ENCODE measurements at regions not wholly inside any gene's neighbourhood (a gene's known extent, or its start where the extent isn't known, plus 50 kb on each side); places are given as distances from the start of the nearest gene placed in this dataset.
"Not testable (repeated sequence)": the region's sequence is repeated elsewhere in the genome, so short reads cannot be mapped to it uniquely, and the experiment has no call there.

DNA sequence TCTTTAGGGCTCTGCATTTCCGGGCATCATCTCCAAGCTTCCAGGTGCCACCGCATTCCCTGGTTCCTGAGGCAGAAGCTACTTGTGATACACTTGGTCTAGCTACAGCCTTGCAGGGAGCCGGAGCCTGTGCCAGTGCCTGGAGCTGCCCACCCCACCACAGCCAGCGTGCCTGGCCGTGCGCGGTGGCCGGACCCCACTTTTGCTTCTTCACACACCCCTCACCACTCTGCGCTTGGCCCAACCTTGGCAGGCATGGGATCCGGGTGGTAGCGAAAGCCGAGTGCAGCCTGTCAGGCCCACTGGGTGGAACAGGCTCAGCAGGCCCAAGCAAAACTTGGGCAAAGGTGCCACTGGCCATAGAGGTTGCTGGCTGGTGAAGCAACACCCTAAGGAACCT is 823.7 kb downstream of the GLUD2 start:
- DNase-seq: no peak

DNA sequence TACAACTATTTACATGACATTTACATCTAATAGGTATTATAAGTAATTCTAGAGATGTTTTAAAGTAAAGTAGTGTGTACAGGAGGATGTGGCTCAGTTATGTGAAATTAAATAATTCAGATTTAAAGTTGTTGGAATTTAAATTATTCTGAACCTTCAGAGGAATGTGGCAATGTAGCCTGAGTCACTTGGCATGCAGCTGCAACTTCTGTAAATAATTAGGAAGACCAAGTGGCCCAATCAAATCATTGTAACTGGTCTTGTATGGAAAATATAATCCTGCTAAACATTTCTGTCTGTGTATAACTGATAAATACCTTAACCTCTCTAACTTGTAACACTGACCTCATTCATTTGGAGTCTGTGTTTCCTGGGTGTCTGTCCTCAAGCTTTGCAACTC is 828.9 kb downstream of the GLUD2 start:
- DNase-seq: no peak

DNA sequence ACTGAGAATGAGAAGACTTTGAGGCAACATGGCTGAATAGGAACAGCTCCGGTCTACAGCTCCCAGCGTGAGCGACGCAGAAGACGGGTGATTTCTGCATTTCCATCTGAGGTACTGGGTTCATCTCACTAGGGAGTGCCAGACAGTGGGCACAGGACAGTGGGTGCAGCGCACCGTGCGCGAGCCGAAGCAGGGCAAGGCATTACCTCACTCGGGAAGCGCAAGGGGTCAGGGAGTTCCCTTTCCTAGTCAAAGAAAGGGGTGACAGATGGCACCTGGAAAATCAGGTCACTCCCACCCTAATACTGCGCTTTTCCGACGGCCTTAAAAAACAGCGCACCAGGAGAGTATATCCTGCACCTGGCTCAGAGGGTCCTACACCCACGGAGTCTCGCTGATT is 829.9 kb downstream of the GLUD2 start:
- DNase-seq: not testable (repeated sequence)

DNA sequence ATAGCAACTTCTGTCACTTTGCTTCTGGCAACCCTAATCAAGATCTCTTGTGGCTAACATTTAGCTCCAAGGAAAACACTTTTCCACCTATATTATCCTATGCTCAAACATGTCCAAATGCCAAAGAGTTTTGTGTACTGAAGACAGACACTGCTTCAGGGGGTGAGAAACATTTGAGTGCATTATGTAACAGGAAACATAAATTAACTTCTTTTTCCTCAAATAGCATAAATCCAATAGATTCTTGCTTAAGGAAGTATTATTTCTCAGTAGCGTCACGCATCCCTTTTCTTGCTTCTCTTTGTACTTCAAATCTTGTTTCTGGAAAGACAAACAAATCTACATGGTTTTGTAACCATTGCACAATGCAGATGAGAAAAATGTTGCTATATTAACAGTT is 839.1 kb downstream of the GLUD2 start:
- DNase-seq: no peak

DNA sequence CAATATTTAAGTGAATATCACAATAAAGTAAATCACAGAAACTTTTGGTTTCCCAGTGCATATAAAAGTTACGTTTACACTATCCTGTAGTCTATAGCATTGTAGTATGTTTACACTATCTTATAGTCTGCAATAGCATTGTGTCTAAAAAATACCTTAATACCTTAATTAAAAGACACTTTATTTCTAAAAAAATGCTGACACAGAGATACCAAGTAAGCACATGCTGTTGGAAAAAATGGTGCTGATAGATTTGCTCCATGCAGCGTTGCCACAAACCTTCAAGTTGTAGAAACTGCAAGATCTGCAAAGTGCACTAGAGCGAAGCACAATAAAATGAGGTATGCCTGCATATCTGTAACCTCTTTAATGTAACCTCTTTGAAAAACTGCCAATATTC is 847.3 kb downstream of the GLUD2 start:
- DNase-seq: no peak

DNA sequence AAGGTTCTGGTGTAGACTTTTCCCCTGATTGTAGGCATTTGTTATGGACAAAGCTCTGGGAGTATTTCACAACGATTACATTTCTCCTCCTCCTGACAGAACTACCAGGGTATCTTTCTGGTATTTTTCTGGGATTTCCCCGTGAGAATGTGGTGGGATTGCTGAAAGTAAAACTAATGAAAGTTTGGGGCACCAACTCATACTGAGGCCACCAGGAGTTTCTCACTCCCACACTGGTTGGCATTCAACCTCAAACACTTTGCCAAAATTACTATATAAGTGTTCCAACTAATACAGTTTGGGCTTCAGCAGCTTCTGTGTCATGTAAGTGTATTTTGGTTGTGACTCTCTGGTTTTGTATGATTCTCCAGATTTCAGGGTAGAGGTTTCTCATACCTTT is 855.1 kb downstream of the GLUD2 start:
- DNase-seq: no peak

DNA sequence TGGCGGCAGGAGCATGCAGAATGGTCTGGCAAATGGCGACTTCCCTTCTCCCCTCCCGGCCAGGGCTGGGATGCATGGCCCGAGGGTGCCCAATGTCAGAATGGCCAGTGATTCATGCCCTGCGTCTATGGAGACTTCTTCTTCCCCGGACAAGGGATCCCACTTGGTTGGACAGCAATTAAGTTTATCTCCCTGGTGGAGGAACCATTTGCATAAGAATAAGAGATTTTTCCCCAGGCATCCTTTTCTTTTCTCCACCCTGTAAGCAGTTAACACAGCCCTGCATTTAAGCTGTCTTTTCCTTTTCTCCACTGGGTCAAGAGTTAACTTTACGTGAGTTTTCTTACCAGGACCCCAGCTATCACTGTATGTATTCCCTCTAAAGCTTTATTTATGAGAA is 856.6 kb downstream of the GLUD2 start:
- no peak for DNase-seq

DNA sequence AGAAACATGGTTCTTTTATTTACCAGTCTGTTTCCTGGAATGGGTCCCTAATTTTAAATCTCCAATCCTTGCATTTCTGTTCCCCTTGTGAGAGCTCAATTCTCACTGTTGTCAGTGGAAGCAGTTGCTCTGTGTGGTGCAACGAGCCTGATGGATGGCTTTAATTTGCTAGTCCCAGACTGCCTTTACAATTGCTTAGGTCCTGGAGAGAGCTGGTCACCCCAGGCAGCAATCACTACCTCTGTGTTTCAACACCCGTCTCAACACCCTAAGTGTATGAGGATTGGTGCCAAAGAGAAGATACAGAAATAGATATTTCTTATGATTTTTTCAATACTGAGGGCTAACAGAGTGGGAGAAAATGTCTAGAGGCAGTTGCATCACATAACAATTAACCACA is 873.8 kb downstream of the GLUD2 start:
- no peak for DNase-seq

DNA sequence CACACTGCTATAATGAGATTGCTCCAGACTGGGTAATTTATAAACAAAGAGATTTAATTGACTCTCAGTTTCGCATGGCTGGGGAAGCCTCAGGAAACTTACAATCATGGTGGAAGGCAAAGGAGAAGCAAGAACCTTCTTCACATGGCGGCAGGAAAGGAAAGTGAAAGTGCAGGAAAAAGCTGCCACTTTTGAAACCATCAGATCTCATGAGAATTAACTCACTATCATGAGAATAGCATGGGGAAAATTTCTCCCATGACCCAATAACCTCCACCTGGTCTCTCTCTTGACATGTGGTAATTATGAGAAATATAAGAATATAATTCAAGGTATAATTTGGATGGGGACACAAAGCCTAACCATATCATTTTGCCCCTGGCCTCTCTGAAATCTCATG is 884.2 kb downstream of the GLUD2 start:
- no peak for DNase-seq

DNA sequence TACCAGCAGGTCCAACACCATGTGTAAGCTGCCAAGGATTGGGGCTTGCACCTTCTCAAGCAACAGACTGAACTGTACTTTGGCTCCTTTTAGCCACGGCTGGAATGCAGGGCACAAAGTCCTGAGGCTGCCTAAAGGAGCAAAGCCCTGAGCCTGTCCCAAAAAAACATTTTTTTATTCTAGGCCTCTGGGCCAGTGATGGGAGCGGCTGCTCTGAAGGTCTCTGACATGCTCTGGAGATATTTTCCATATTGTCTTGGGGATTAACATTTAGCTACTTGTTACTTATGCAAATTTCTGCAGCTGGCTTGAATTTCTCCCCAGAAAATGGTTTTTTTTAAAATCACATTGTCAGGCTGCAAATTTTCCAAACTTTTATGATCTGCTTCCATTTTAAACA is 885.3 kb downstream of the GLUD2 start:
- no peak for DNase-seq

DNA sequence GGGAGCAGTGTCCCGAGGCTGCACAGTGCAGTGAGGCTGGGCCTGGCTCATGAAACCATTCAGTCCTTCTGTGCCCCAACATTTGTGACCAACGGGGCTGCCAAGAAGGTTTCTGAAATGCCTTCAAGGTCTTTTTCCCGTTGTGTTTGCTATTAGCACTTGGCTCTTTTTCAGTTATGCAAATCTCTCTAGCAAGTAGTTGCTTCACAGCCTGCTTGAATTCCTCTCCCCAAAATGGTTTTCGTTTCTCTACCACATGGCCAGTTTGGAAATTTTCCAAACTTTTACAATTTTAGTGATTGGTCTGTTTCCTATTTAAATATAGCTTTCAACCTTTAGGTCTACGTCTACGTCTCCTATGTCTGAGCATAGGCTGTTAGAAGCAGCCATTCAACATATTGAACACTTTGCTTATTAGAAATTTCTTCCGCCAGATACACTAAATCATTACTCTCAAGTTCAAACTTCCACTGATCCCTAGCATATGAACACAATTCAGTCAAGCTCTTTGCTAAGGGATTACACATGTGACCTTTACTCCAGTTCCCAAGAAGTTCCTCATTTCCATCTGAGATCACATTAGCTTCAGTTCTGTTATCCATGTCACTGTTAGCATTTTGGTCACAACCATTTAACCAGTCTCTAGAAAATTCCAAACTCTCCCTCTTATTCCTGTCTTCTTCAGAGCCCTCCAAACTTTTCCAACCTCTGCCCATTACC is 901.8 kb downstream of the GLUD2 start:
- no peak for DNase-seq

DNA sequence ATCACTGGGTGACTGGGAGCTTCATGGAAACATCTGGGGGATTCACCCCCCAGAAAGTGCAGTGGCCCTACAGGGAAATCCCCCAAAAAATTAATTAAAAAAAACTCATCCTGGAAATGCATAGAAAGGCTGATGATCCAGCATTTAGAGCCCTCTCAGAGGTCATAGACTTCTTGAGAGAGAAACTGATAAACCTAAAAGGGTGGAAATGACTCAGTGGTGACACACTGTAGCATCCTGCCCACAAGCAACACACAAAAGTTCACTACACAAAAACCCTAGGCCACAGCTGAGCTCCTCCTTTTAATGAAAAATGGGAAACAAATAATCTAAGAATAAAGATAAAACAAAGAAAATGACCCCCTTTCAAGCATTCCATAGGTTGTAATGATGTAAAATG is 911.5 kb downstream of the GLUD2 start:
- no peak for DNase-seq

DNA sequence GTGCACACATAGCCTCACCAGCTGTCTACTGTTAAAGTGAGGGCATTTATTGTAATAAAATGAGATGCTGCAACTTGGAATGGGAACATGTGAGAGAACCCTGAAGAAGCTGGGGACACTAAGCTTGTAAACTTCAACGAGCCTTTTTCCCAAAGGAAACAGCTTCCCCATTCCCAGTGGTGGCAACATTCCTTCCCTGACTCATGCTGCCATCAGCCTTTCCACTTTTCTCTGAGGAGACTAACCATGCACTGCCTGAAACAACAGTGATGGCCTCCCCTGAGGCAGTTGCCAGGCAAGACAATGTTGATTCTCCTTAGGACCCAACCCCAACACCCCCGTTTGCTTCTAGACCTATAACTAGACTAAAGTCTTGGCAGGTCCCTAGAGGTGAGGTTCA is 928.3 kb downstream of the GLUD2 start:
- no peak for DNase-seq

DNA sequence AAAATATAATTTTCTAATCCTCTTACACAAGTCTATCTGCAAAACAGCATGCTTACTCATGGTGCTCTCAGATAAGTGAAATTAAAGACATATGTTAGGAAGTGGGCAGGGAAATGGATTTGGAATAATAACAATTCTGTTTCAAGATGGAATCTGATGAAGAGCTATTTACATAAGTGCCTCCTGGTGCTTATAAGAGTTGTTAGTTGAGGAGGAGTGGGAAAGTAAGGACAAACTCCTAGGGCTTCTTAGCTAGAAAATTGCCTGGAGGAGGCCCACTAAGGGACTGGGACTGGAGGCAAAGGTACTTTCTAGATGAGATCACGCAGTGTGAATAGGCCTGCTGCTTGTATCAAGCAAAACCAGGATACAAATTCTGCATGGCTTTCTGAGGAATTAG is 939.8 kb downstream of the GLUD2 start:
- no peak for DNase-seq

DNA sequence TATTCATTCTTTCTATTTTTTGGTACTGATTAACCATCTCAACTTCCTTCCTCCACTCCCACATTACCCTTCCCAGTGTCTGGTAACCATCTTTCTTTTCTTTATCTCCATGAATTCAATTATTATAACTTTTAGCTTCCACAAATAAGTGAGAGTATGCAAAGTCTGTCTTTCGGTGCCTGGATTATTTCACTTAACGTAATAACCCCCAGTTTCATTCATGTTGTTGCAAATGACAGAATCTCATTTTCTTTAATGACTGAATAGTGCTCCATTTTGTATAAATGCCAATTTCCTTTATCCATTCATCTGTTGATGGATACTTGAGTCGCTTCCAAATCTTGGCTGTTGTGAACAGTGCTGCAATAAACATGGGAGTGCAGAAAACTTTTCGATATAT is 940.4 kb downstream of the GLUD2 start:
- no peak for DNase-seq

DNA sequence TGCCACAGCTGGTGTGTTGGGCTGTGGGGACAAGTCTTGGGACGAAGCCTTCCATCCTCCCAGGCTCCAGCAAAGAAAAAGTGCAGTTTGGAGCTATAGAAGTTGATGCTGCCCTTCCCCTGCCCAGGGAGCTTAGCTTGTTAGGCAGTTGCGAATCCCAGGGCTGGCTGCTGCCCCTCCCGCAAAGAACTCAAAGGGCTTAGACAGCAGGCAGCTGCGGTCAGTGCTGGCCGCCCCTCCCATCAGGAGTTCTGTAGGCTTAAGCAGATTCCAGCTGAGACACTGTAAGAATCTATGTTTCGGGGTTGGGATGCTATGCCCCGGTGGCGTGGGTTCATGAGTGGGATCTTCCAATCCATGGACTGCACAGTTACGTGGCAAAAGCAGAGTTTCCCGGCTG is 956.7 kb downstream of the GLUD2 start:
- no peak for DNase-seq

DNA sequence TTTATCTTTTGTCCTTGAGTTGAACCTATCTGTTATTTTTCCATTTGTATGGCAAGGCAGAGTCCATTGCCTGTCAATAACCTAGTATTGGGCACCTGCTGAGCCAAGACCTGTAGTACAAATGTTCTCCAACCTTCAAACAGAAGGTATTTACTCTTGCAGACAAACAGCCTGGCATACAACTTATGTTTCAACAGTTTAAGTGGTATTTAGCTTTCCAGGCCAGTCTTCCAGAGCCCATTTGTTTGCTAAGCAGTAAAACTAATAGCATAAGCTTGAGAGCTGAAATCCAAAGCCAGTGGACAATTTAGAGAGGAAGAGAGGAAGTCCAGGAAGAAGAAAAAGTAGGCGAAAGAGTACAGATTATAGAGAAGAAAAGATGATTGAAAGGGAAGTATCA is 979.3 kb downstream of the GLUD2 start:
- DNase-seq: no peak

DNA sequence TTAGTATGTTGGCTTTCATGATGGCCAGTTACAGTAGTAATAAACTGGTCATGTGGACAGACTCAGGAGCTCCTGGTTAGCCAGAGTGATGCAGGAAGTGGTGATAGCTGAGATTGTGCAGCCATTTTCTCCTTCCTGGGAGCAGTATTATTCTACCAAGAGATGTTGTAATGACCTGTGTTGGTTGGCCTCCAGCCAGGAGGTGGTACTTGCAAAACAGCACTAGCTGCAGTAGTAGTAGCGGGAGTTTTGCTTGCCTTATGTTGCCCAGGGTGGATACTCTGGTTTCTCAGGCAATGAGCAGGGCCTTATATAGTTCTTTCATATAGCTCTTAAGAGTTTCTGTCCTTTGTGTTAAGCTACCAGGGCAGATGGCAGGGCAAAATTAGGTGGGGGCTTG is 998.8 kb downstream of the GLUD2 start:
- DNase-seq: no peak

DNA sequence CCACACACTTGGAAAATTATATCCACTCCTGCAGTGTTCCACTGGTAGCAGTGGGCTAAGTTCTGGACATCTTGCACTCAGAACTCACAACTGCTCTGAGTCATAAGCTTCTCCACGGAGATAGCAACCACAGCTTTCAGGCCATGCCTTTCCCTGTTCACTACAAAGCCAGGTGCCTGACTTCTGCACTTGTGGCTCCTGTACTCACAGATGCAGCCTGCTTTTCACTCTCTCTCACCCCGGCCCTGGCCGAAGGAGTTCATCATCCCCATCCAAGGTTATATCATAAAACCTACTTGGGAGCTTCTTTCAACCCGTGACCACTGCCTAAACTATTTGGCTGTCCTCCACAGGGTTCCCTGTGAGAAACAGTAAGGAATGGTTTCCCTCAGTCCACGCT is 999.4 kb downstream of the GLUD2 start:
- no peak for DNase-seq

DNA sequence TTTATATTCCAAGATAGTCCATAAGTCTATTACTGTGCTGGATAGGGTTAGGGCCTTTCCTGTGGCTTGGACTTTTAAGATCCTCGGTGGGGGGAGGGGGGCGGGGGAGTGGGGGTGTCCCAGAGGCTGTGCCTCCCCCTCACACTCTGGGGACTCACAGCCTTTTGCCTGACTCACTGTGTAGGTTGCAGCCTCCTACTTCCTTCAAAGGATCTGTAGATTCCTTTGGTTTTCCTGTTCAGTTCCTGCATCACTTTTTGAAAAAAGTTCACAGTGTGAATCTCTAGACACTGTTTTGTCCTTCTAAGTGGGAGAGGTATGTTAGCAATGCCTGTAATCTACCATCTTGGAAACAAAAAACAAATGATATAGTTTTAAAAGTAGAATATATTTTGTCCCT is 999.9 kb downstream of the GLUD2 start:
- DNase-seq: no peak

DNA sequence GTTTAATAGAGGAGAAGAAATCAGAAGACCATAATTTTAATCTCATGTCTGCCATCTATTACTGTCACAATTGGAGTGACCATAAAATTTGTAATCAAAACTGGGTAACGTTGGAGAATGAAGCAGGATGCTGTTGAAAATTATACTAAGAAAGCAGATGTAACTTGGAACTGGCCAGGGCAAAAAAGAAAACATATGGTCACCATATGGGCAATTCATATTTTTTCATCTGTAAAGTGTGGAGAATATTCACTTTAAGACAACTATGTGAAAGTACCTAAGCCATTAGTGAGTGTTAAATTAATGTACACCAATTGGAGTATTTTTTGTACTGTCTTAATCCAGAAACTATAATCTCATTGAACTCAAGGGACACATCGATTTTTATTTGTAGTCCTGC is 1008.0 kb downstream of the GLUD2 start:
- DNase-seq: no peak

DNA sequence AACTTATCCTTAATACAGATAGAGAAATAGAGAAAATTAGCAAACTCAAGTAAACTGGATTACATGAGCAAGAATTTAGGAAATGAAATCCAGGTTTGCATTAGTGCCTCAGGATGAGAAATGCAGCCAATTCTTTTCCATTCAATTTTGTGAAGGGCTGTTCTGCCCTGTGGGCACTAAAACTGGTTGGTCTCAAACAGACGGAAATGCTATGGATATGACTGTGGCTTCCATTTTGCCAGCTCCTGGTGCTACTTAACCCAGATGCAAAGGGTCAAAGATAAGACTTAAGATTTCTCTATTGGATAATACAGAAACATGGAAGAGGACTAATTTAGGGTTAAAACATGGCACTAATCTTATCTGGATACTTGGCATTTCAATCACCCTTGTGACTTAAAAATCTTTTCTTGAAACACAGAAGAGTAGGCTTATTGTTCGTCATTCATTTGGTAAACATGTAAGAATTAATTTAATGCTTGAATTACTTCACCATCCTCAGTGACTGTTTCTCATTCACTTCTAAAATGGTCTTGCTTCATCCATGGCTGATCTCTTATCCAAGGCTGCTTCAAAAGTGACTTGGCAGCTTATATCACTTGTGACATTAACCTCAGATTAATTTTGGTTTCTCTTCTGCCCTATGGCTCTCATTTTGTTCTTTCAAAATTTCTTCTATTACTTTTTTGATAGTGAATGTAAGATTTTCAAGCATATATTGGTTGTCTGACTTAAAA is 1008.7 kb downstream of the GLUD2 start:
- no peak for DNase-seq

DNA sequence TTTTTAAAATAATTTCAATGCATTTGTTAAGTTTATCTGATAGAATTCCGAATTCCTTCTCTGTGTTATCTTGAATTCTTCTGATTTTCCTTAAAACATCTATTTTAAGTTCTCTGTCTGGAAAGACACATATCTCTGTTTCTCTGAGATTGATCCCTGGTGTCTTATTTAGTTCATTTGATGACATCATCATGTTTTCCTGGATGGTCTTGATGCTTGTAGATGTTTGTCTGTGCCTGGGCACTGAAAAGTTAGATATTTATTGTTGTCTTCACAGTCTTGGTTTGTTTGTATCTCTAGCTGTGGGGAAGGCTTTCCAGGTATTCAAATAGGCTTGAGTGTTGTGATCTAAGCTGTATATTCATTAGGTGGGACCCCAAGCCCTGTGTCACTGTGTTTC is 1028.8 kb downstream of the GLUD2 start:
- no peak for DNase-seq

DNA sequence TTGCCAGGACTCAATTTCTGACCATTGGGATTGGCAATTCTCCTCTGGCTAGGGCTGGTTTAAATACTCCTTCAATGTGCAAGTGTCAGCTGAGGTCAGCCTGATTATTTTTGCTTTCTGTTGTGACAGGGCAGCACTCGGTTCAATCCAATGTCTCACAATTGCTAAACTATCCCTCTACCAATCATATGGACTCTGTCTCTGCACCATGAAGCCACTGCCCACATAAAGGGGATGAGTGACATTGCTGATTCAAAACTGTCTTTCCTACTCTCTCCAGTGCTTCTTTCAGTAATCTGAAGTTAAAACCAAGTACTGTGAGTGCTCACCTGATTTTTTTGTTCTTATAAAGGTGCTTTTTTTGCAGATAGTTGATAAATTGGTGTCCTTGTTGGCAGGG is 1030.7 kb downstream of the GLUD2 start:
- no peak for DNase-seq

DNA sequence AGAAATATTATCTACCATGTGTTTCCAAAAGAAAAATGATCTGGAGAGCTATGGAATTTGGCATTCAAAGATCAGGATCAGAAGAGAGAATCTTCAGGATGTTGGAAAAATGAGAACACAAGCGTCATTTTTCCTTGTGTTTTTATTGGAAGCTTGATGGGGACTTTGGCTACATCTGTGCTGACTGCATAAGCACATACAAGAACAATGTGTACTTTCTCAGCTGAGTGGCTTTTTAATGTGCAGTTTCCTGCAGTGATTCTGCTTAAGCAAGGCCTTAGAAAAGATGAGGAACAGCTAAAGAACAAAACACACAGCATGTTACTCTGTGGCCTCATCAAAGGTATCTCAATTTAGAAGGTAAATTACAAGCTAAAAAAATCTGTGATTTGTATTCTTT is 1039.9 kb downstream of the GLUD2 start:
- no peak for DNase-seq
